ENCODE measurements at regions not wholly inside any gene's neighbourhood (a gene's known extent, or its start where the extent isn't known, plus 50 kb on each side); places are given as distances from the start of the nearest gene placed in this dataset.

DNA sequence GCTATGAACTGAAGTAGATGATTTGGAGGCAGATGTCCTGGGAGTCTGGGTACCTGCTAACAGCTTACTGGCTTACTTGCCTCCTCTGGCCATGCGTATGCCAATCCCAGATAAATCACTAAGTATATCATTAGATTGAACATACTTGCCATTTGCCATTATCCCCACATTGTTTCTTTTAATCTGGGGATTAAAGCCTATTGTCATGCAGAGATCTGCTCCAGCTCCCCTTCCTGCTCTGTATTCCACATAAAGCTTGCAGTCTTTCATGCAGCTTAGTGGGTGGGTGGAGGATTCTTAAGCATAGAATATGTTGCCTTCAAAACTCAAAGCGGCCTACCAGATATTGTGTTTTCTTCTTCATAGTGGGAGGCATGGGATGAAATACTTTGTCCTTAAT is 311.8 kb upstream of the MMADHC start:
- TF ChIP-seq, protein P1, sequence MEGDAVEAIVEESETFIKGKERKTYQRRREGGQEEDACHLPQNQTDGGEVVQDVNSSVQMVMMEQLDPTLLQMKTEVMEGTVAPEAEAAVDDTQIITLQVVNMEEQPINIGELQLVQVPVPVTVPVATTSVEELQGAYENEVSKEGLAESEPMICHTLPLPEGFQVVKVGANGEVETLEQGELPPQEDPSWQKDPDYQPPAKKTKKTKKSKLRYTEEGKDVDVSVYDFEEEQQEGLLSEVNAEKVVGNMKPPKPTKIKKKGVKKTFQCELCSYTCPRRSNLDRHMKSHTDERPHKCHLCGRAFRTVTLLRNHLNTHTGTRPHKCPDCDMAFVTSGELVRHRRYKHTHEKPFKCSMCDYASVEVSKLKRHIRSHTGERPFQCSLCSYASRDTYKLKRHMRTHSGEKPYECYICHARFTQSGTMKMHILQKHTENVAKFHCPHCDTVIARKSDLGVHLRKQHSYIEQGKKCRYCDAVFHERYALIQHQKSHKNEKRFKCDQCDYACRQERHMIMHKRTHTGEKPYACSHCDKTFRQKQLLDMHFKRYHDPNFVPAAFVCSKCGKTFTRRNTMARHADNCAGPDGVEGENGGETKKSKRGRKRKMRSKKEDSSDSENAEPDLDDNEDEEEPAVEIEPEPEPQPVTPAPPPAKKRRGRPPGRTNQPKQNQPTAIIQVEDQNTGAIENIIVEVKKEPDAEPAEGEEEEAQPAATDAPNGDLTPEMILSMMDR (IDR thresholded peaks at IDR 0.05) = no peak
- no peak for TF ChIP-seq POLR2A (IDR thresholded peaks at IDR 0.05)

Data from lower leg skin (tissue), 3 donors.